GM15510 (cell line): ENCODE measurements at regions not wholly inside any gene's neighbourhood (a gene's known extent, or its start where the extent isn't known, plus 50 kb on each side); places are given as distances from the start of the nearest gene placed in this dataset.

Experiments used
- POLR2A ChIP-seq: IDR thresholded peaks from 3 replicates; pipeline ENCODE4 v1.6.1; 2011; ENCODE audit warnings: borderline replicate concordance; ENCODE audit not compliant: insufficient read length; ENCODE audit errors: extremely low read depth

- TF ChIP-seq POLR2A = no peak
These were observed 529.8 kb upstream of the GOLIM4 start for GRCh38 chr3:168625477-168625876.

GRCh38 chr3:168624892-168625448 is 529.2 kb upstream of the GOLIM4 start:
- no peak for TF ChIP-seq POLR2A

GRCh38 chr3:168624195-168624594 is 528.5 kb upstream of the GOLIM4 start:
- TF ChIP-seq POLR2A = no peak

GRCh38 chr3:168622795-168623194 is 527.1 kb upstream of the GOLIM4 start:
- TF ChIP-seq POLR2A = no peak

- no peak for TF ChIP-seq POLR2A
These were observed 525.1 kb upstream of the GOLIM4 start for GRCh38 chr3:168620854-168621253.

- no peak for TF ChIP-seq POLR2A
These were observed 523.2 kb upstream of the GOLIM4 start for GRCh38 chr3:168618827-168619470.

- TF ChIP-seq POLR2A = no peak
These were observed 521.9 kb upstream of the GOLIM4 start for GRCh38 chr3:168617658-168618057.

GRCh38 chr3:168616915-168617314 is 521.2 kb upstream of the GOLIM4 start:
- no peak for TF ChIP-seq POLR2A

GRCh38 chr3:168615493-168616020 is 519.8 kb upstream of the GOLIM4 start:
- no peak for TF ChIP-seq POLR2A

GRCh38 chr3:168613151-168613550 is 517.4 kb upstream of the GOLIM4 start:
- TF ChIP-seq POLR2A = no peak

- no peak for TF ChIP-seq POLR2A
These were observed 516.9 kb upstream of the GOLIM4 start for GRCh38 chr3:168612671-168613070.

GRCh38 chr3:168611826-168612225 is 516.1 kb upstream of the GOLIM4 start:
- no peak for TF ChIP-seq POLR2A

GRCh38 chr3:168608926-168609325 is 513.2 kb upstream of the GOLIM4 start:
- TF ChIP-seq POLR2A = no peak

- no peak for TF ChIP-seq POLR2A
These were observed 509.0 kb upstream of the GOLIM4 start for GRCh38 chr3:168604767-168605166.

- TF ChIP-seq POLR2A = no peak
These were observed 502.5 kb upstream of the GOLIM4 start for GRCh38 chr3:168598250-168598649.

GRCh38 chr3:168596175-168596823 is 500.6 kb upstream of the GOLIM4 start:
- TF ChIP-seq POLR2A = no peak

GRCh38 chr3:168591587-168591986 is 495.9 kb upstream of the GOLIM4 start:
- TF ChIP-seq POLR2A = no peak

- no peak for TF ChIP-seq POLR2A
These were observed 493.7 kb upstream of the GOLIM4 start for GRCh38 chr3:168589376-168589775.
